Hematopoietic multipotent progenitor cell (in vitro differentiated cells): ENCODE measurements at regions not wholly inside any gene's neighbourhood (a gene's known extent, or its start where the extent isn't known, plus 50 kb on each side); places are given as distances from the start of the nearest gene placed in this dataset.
"Not testable (repeated sequence)": the region's sequence is repeated elsewhere in the genome, so short reads cannot be mapped to it uniquely, and the experiment has no call there.

Source experiments
- DNase-seq, 3 donors: peaks; one replicate each; pipeline ENCODE4 v3.0.0-alpha.2; 2011 to 2015; ENCODE audit warnings: low read depth in 2 of 3, low spot score in 2 of 3

- no peak for DNase-seq
Observed at GRCh38 chr20:53891306-53891894, 179.0 kb downstream of the BCAS1 start.

GRCh38 chr20:53890443-53891305 lies 179.7 kb downstream of the BCAS1 start:
- DNase-seq: no peak

GRCh38 chr20:53889411-53890148 lies 180.8 kb downstream of the BCAS1 start:
- no peak for DNase-seq

- no peak for DNase-seq
Observed at GRCh38 chr20:53888951-53889350, 181.4 kb downstream of the BCAS1 start.

GRCh38 chr20:53888510-53888909 lies 181.9 kb downstream of the BCAS1 start:
- DNase-seq: no peak

GRCh38 chr20:53887973-53888372 lies 182.4 kb downstream of the BCAS1 start:
- no peak for DNase-seq

GRCh38 chr20:53884859-53885541 lies 185.4 kb downstream of the BCAS1 start:
- DNase-seq: no peak

- no peak for DNase-seq
Observed at GRCh38 chr20:53883098-53883911, 187.1 kb downstream of the BCAS1 start.

- not testable (repeated sequence) for DNase-seq
Observed at GRCh38 chr20:53882438-53882986, 187.9 kb downstream of the BCAS1 start.

GRCh38 chr20:53881362-53881761 lies 189.0 kb downstream of the BCAS1 start:
- DNase-seq: no peak

- DNase-seq: no peak
Observed at GRCh38 chr20:53880108-53880641, 190.2 kb downstream of the BCAS1 start.

- no peak for DNase-seq
Observed at GRCh38 chr20:53879048-53879684, 191.2 kb downstream of the BCAS1 start.

- DNase-seq: no peak
Observed at GRCh38 chr20:53878262-53879047, 191.9 kb downstream of the BCAS1 start.

- no peak for DNase-seq
Observed at GRCh38 chr20:53876956-53877355, 193.4 kb downstream of the BCAS1 start.

GRCh38 chr20:53876470-53876869 lies 193.9 kb downstream of the BCAS1 start:
- no peak for DNase-seq

- no peak for DNase-seq
Observed at GRCh38 chr20:53875452-53875851, 194.9 kb downstream of the BCAS1 start.

GRCh38 chr20:53874706-53875105 lies 195.7 kb downstream of the BCAS1 start:
- no peak for DNase-seq

- DNase-seq: no peak
Observed at GRCh38 chr20:53874104-53874503, 196.3 kb downstream of the BCAS1 start.
